Activated CD4-positive, alpha-beta T cell treated with anti-CD3 and anti-CD28 coated beads, Interleukin-10, Interleukin-2, amounts not matched to agents 100 ng/mL and 50 ng/mL, durations not matched to agents 16 hours and 8 hours (primary cell): ENCODE measurements at regions not wholly inside any gene's neighbourhood (a gene's known extent, or its start where the extent isn't known, plus 50 kb on each side); places are given as distances from the start of the nearest gene placed in this dataset.

Source experiments
- DNase-seq: peaks from one replicate; pipeline ENCODE4 v3.0.0-alpha.2; 2020

DNA sequence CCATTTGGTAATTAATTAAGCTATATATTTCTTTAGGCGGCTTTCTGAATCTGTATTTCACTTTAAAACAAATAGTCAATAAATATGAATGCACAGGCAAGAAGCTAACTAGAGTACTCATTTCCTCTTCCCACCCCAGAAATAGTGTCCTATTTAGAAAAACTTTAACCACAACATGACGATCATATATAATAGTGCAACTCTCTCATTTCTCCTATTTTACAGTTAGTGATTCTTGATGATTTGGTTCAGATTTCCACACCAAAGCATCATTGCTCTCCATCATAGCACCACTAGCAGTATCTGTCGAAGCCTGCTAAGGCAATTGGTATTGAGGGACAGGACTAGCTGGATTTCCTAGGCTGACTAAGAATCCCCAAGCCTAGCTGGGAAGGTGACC, 184.0 kb upstream of the GALNTL6 start:
- no peak for DNase-seq

DNA sequence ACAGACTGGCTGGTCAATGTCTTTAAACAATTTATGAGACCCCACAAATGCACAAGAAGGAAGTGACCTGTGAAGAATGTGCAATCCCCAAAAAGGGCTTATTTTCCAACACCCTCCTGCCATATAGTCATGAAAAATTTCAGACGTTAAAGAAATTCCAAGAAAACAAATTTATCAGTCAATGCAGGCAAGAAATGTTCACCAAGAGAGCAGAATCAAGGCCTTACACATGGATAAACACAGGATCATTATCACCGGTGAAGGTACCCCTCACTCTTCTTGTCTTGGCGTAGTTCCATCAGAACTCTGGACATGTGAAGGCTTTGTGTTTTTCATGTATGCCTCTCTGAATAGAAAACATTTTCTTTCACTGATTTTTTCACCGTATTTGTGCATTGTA, 186.7 kb upstream of the GALNTL6 start:
- DNase-seq, result no peak

DNA sequence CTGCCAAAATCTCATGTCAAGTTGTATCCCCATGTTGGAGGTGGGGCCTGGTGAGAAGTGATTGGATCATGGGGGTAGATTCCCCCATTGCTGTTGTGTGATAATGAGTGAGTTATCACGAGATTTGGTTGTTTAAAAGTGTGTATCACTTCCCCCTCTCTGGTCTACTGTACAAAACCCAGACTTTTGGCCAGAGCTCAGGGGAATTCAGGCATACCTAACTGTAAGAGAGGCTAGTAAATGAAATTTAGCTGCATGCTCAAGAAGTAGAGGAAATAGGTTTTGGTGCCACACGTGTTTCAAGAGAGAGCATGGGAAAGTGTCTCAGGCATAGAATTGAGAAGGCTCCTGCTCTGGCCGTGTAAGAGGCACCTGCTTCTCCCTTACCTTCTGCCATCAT, 190.5 kb upstream of the GALNTL6 start:
- DNase-seq, result no peak

DNA sequence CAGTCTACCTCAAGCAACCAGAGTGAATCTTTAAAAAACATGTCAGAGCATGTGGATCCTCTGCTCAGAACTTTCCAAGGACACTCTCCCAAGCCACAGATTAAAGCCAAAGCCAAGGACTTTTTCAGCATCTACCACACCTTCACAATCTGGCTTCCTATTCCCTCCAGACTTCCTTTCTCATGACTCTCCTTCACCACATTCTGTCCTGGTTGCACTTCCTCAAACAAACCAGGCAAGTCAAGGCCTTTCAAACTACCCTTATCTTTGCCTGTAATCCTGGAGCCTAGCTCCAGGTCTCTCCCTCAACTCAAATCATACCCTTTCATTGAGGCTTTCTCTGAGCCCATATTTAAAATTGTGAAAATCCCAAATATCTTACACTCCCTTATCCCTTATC, 191.6 kb upstream of the GALNTL6 start:
- no peak for DNase-seq

DNA sequence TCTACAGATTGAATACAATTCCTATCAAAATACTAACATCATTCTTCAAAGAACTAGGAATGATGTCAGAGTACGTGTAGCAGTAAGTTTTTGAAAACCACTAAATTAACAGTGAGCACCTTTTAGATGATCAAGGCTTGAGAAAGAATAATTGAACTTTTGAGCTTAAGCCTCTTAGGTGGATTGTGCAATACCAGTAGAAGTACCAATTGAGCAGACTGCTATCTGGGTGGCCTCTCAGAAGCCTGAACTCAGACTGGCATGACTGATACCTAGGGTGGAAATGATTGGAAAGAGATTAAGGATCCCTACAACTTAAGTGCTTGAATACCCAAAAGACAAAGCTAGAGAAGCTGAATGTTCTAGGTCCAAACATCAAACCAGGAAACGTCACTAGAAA, 200.3 kb upstream of the GALNTL6 start:
- DNase-seq, result no peak

DNA sequence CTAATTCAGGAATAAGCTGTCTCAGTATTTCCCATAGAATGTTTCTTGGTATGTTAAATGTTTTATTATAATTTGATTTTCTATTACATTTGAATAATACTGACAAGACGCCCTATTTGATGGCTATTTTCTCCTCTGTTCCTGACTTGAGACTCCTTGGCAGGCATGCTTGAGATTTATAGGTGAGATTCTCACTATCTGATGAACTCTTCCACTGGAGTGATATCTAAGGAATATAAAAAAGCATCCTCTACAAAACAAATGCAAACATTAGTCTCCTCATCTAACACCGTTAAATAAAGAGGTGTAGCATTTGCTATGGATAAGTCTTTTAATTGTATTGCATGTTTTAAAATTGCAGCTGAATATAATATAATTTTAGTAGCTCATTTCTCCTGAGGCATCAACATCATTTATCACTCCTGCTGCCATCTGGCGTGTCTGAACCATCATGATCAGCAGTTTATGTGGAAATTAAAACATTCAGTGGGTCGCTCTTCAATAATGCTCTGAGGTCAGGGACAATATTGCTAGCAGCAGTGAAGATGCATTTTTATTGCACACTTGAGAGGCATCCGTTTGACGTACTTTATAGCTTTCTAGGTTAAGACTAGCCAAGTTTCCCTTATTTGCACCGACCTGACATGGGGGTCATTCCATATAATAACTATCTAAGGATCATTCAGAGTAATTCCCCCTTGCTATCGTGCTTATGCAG, 210.4 kb upstream of the GALNTL6 start:
- DNase-seq, result no peak

DNA sequence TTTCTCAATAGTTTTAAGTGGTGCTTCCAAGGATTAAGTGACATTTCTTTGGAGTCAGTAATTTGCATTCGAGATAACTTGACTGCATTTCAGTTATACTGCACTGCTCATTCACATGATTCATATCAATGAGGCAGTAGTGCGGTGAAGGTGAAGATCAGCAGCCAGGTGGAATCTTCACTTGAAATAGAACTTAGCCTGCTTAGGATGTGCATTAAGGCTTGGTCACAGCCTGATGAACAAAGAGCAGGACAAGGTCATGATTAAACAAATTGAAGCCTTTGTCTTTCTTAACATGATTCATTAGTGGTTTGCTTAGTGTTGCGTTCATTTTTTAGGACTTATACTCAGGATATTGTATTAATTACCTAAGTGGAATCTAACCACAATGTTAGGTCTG, 212.1 kb upstream of the GALNTL6 start:
- DNase-seq, result no peak

DNA sequence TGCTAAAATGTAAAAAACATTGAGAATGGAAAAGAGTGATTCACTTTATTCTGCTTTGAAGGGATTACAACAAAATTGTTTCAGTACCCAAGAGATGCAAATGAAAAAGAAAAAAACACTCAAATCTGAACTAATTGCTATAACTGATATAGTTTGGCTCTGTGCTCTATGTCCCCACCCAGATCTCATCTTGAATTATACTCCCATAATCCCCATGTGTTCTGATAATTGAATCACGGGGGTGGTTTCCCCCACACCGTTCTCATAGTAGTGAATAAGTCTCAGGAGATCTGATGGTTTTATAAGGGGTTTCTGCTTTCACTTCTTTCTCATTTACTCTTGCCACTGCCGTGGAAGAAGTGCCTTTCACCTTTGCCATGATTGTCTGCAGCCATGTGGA, 213.6 kb upstream of the GALNTL6 start:
- DNase-seq, result no peak

DNA sequence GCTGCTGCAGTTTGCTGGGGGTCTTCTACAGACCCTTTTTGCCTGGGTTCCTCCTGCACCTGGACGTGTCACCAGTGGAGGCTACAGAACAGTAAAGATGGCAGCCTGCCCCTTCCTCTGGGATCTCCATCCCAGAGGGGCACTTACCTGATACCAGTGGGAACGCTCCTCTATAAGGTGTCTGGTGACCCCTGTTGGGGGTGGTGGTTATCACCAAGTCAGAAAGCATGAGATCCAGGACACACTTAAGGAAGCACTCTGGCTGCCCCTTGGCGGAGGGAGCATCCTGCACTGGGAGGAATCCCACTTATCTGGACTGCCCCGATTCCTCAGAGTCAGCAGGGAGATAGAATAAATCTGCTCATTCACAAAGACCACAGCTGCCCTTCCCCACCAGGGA, 218.9 kb upstream of the GALNTL6 start:
- DNase-seq, result no peak

DNA sequence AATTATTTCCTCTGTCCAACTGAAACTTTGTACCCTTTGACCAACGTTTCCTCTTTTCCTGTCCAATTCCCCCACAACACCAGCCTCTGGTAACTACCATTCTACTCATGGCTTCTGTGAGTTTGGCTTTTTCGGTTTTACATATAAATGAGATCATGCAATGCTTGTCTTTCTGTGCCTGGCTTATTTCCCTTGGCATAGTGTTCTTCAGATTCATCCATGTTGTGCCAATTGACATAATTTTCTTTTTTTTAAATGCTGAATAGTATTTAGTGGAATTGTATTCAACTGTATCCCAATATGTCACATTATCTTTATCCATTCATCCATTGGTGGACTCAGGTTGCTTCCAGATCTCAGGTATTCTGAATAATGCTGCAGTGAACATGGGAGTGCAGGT, 222.5 kb upstream of the GALNTL6 start:
- DNase-seq, result no peak

DNA sequence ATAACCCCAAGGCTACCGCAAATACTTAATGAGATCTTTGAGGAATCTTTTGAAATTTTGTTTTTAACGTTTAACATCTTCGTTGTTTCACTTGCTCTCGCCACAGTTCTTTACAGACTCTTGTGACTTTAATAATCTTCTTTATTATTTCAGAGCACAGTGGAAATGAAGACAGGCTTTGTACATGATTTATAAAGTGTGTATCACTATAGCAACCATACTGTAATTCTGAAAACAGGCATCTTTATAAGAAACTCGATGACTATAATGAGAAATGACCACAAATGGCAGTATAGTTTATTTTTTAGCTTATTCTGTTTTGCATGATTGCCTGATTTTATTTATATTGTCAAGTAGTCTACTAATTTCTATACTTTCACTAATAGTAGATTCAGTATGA, 224.4 kb upstream of the GALNTL6 start:
- no peak for DNase-seq

DNA sequence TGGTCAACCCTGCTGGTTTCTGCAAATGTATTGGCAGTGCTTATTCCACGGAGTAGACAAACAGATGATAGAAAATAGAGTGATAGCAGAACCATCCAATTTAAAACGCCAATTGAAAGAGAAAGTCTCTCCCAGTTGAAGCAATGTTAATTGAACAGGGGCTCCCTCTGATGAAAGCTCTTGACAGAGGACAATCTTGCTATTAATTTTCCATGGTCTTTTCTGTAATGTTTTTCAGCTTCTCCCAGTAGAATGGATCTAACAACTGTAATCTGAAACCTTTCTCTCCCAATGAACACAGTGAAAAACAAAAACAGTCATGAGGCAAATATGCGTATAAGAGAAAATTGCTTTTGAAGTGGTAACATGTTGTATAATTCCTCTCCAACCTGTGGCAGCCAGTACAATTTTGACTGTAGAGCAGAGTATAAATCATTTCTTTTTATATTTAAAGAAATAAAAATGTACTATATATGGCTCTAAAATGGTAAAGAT, 225.1 kb upstream of the GALNTL6 start:
- DNase-seq, result no peak

DNA sequence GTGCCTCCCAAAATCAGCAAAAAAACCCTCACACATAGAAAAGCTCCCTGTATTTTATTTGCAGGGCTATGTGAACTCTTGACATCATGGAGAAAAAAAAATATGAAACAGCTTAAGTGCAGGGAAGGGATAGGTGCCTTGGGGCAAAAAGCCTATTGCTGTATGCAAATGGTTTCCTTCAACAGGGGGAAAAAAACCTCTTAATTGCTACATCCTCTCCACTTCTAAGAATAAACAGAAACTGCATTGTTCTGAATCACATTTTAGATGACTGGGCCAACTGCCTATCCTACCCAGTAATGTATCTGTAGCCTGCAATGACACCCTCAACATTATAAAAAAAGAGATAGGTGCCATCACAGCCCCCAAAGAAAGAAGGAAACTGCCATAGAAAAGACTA, 229.4 kb upstream of the GALNTL6 start:
- no peak for DNase-seq

DNA sequence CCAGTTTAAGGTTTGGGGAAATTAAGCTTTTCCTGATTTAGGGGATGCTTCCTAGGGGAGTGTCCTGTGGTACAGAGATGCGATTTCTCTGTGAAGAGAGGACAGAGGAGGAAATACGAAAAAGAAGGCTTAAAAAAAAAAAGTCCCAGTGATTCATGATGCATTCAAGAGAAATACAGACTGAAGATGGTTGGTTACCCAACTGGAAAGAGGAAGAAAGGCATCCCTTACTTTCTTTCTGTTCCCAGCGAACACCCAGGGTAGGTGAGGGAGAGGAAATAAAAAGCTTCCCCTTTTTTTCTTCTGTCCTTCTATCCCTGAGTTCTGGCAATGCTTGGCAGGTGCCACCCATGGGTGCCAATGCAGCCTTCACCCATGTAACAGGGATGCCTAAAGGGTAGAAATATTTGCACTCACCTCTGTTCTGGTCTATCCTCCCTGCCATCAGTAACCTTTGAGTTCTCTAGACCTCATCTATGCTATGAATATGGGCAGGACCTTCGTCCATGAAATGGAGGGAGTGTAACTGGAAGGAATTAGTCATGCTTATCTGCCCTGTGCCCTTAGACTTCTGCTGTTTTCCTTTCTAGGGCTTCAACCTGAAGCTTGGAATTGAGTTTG, 230.1 kb upstream of the GALNTL6 start:
- DNase-seq, result no peak

DNA sequence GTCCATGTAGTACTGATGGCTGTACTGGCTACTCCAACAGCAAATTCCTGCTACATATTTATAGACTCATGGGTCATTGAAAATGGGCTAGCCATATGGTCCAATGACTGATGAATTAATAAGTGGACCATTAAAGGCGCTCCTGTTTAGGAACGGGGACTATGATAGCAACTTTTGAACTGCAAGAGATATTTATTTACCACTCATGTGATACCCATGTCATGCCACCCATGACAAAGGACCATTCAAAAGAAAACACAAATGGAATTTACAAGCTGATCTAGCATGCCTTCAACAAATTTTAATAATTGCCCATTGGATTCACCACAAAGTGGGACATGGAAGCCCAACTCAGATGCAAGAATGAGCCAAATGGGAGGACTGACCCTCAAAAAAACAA, 240.0 kb upstream of the GALNTL6 start:
- DNase-seq, result no peak

DNA sequence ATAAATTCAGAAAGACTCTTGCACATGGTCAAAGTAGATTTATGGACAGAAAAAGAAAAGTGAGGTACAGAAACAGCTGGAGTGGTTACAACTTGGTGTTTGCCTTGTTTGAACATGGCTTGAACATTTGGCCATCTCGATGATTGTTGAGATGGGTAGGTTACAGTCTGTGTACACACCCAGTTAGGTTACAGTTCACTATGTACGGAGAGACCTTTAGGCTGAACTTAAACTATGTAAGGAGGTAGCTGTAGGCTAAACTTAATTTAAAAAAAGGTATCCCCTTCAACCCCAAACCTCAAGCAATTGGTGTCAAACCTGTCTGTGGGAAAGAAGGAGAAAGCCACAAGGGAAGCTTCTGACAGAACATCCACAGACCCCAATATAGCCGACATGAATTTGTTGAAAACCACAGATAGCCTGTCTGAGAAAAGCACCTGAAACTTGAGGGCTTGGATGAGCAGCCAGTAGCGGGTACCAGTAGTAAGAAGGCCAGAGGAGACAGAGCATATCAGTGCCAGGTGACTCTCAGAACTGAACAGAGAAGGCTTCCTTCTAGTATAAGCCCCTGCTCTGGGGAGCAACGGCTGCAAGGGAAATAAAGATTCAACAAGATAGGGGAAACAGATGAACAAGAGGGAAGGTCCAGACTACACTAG, 247.9 kb upstream of the GALNTL6 start:
- DNase-seq, result no peak

DNA sequence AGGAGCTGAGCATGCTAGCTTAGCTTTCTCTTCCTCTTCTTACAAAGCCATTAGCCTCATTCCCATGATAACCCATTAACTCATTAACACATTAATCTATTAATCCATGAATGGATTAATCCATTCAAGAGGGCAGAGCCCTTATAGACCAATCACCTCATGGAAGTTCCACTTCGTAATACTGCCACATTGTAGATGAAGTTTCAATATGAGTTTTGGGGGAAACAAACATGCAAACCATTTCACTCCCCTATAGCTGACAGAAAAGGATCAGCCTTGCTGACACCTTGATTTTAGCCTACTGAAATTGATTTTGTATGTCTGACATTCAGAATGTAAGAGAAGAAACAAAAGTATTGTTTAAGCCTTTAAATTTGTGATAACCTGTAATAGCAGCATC, 251.8 kb upstream of the GALNTL6 start:
- DNase-seq, result no peak

DNA sequence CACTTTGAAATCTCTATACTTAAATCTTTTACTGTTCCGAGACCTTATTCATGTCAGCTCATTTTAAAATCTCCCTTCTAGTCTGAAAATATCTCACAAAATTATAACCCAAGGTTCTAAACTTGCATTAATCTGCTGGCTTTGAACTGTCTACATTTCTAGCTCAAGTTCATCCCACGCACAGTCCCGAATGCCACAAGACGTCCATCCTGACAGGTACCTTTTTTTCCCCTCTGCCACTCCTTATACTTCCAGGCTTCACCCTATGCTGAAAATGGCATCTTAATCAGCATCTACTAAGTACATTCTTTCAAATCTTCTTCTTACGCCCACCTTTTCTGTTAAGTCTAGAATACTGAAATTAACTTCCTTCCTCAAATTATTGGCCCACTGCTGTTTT, 259.2 kb upstream of the GALNTL6 start:
- no peak for DNase-seq

DNA sequence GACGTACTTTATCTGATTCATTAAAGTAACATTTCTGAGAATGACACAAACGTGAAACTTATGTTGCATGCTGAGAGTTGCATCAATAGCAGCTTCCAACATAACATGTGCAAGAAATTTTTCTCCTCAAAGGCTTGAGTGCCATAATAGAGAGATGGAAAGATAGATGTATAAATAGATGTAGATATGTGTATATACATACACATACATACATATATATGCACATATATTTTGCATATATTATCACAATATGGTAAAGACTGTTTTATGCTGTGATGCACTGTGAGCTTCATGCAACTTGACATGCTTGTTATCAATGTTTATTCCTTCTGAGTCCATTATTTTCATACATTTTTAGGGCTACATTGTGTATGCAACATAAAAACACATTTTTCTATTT, 270.6 kb upstream of the GALNTL6 start:
- no peak for DNase-seq

DNA sequence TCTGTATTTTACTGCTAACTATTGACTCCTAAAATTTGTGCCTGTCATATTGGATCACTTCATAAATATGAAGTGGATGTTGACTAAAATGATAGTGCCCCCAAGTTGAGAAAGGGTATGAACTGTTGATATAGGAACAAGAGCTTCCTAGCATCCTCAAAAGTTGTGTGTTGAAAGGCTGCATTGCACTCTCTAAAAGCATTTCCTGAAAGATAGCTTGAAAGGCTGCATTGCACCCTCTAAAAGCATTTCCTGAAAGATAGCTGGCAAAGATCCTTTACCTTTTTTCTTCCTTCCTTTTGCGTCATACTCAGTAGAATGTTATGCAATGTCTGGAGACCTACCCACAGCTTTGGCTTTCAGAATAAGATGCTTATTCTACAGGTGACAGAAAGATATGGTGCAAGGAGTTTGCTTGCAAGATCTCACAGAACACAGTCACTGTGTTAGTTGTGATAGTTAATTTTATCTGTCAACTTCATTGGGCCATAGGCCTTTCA, 274.6 kb upstream of the GALNTL6 start:
- no peak for DNase-seq

DNA sequence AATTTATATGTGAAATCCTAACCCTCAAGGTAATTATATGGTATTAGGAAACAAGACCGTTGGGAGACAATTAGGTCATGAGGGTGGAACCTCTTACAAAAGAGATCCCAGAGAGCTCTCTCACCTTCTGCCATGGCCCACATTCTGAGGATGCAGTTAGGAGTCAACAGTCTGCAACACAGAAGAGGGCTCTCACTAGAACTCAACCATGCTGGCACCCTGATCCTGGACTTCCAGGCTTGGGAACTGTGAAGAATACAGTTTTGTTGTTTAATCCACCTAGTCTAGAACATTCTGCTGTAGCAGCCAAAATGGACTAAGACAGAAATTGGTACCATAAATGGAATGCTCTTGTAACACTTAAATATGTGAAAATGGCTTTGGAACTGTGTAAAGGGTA, 278.8 kb upstream of the GALNTL6 start:
- no peak for DNase-seq

DNA sequence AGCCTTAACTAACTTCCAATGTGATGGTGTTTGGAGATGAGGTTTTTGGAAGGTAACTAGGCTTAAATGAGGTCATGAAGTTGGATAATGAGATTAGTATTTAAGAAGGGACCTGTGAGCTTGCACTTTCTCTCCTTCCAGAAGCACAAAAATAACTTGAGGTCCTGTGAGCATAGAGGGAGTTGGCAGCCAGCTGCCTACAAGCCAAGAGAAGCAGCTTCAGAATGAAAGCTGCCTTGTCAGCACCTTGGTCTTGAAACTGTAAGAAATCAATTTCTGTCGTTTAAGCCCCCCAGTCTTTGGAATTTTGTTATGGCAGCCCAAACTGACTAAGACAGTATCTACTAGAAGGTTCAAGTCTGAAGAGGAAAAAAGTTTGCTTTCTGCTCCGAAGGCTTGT, 280.2 kb upstream of the GALNTL6 start:
- no peak for DNase-seq

DNA sequence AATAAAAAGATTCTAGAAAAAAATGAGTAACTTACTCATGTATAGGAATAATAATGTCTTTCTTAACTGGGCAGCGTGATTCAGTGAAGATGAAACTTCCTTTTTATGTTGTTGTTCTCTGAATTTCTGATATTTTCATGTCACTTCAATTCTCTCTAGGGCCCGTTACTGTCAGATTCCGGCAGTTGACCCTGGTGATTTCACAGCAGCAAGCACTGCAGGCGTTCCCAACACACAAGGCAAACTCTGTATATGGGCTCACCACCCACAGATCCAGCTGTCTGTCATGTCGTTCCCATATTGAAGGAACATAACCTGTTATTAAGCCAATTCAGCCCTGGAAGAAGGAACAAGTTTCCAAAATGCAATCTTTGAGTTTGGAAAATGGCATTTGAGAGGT, 288.3 kb upstream of the GALNTL6 start:
- DNase-seq, result no peak

DNA sequence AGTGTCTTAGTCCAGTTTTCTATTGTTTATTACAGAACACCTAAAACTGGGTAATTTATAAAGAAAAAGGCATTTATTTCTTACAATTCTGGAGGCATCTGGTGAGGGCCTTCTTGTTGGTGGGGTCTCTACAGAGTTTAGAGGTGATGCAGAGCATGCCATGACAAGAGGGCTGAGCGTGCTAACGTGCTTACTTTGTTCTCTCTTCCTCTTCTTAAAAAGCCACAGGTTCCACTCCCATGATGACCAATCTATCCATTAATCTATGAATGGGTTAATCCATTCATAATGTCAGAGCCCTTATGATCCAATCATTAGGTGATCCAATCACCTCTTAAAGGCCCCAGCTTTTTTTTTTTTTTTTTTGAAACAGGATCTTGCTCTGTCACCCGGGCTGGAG, 291.5 kb upstream of the GALNTL6 start:
- DNase-seq, result no peak
